ENCODE measurements at regions not wholly inside any gene's neighbourhood (a gene's known extent, or its start where the extent isn't known, plus 50 kb on each side); places are given as distances from the start of the nearest gene placed in this dataset.

DNA sequence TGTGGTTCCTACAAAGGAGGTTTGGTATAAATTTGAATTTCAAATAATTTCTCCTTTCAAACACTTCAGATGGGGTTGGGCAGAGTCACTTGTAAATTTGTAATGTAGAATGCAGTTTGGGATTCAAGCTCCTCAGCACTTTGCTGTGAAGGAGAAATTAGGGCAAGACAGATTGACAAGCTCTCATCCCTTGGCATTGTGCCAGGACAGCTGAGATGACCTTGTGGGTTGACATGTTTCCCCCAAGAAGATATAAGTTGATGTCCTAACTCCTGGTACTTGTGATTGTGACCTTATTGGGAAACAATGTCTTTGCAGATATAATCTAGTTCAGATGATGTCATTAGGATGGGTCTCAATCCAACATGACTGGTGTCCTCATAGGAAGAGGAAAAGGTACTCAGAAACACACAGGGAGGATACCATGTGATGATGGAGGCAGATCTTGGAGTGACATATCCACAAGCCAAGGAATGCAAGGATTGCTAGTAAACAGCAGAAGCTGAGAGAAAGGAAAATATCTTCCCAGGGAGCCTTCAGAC is 408.3 kb downstream of the MED10 start:
- no peaks in the 10 kb centered on the region for H3K4me1 Mint-ChIP-seq
- TF ChIP-seq, protein P1, sequence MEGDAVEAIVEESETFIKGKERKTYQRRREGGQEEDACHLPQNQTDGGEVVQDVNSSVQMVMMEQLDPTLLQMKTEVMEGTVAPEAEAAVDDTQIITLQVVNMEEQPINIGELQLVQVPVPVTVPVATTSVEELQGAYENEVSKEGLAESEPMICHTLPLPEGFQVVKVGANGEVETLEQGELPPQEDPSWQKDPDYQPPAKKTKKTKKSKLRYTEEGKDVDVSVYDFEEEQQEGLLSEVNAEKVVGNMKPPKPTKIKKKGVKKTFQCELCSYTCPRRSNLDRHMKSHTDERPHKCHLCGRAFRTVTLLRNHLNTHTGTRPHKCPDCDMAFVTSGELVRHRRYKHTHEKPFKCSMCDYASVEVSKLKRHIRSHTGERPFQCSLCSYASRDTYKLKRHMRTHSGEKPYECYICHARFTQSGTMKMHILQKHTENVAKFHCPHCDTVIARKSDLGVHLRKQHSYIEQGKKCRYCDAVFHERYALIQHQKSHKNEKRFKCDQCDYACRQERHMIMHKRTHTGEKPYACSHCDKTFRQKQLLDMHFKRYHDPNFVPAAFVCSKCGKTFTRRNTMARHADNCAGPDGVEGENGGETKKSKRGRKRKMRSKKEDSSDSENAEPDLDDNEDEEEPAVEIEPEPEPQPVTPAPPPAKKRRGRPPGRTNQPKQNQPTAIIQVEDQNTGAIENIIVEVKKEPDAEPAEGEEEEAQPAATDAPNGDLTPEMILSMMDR (conservative IDR thresholded peaks at IDR 0.05) = no peak
- H3K36me3 Mint-ChIP-seq (ENCODE audit: low read depth) = no peaks in the 10 kb centered on the region
- Histone ChIP-seq H3K4me3 (ENCODE audit: low read length) (no peak overlapping the region), H3K9me3 (ENCODE audit: control insufficient read depth, low read length) (no peaks in the 10 kb centered on the region), H3K36me3 (ENCODE audit: control insufficient read depth, insufficient read depth, low read length) (no peaks in the 10 kb centered on the region), H3K4me1 (ENCODE audit: control insufficient read depth, insufficient read depth, low read length) (no peaks in the 10 kb centered on the region), H3K27ac (ENCODE audit: low read depth, low read length) (no peak overlapping the region), H3K9ac (ENCODE audit: extremely low read depth, low read length, poor library complexity, severe bottlenecking) (no peak overlapping the region), H3K27me3 (ENCODE audit: control insufficient read depth, insufficient read depth, low read length, poor library complexity, severe bottlenecking) (no peaks in the 10 kb centered on the region)
- peaks cover 5% of the 10 kb centered on the region for H3K9me3 Mint-ChIP-seq
- H3K27me3 Mint-ChIP-seq (ENCODE audit: insufficient read depth) = no peaks in the 10 kb centered on the region
- no peak overlapping the region for H3K4me3 Mint-ChIP-seq
- H3K27ac Mint-ChIP-seq = no peak overlapping the region
- no peak for DNase-seq

DNA sequence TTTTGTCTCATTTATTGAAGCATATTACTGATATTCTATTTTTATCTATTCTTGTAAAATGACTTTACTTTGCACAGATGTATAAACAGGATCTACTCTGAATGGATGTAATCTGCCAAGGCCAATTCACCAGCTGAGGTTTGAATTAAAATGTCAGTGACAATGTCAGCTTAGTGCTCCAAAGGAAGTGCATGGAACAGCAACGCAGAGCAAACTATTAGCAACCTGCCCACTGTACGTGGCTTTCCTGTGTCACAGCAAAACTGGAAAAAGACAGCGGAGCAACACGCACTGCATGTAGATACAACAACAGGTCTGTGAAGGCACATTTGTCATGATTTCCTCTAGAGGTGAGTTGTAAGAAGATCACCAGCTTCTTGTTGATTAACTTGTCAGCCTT is 409.4 kb downstream of the MED10 start:
- Mint-ChIP-seq H3K4me1 (no peaks in the 10 kb centered on the region), H3K27me3 (ENCODE audit: insufficient read depth) (peaks cover 1% of the 10 kb centered on the region), H3K4me3 (no peak overlapping the region), H3K27ac (no peak overlapping the region), H3K9me3 (peaks cover 15% of the 10 kb centered on the region), H3K36me3 (ENCODE audit: low read depth) (no peaks in the 10 kb centered on the region)
- Histone ChIP-seq H3K9me3 (ENCODE audit: control insufficient read depth, low read length) (peaks cover 3% of the 10 kb centered on the region), H3K9ac (ENCODE audit: extremely low read depth, low read length, poor library complexity, severe bottlenecking) (no peak overlapping the region), H3K27ac (ENCODE audit: low read depth, low read length) (no peak overlapping the region), H3K36me3 (ENCODE audit: control insufficient read depth, insufficient read depth, low read length) (no peaks in the 10 kb centered on the region), H3K4me3 (ENCODE audit: low read length) (no peak overlapping the region), H3K4me1 (ENCODE audit: control insufficient read depth, insufficient read depth, low read length) (no peaks in the 10 kb centered on the region), H3K27me3 (ENCODE audit: control insufficient read depth, insufficient read depth, low read length, poor library complexity, severe bottlenecking) (no peaks in the 10 kb centered on the region)
- WGBS, 2 experiments (ENCODE audit: insufficient coverage in 1 of 2, insufficient read length in 1 of 2) = 94 to 100% methylated on average over 4 of the region's 4 CpGs
- no peak for DNase-seq
- TF ChIP-seq, protein P1 (conservative IDR thresholded peaks at IDR 0.05) = no peak

DNA sequence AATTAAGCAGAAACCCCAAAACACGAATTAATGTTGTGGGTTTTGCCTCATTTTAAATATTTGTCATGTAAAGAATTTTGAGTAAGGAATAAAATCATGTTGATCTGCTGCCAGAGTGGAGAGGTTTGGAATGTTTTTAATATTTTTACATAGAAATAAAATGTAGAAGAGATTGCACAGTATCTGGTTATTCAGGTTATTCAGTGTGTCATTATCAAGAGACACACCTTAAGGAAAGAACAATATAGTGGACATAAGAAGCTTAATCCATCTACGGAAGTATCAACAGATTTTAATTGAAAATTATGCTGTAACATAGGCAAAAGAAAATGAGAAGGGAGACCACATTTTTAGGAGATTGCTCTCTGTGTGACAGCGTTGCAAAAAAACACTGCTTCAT is 410.4 kb downstream of the MED10 start:
- Mint-ChIP-seq H3K27ac (no peak overlapping the region), H3K4me1 (no peaks in the 10 kb centered on the region), H3K27me3 (ENCODE audit: insufficient read depth) (peaks cover 1% of the 10 kb centered on the region), H3K4me3 (no peak overlapping the region), H3K36me3 (ENCODE audit: low read depth) (no peaks in the 10 kb centered on the region), H3K9me3 (peaks cover 20% of the 10 kb centered on the region)
- H3K27me3 ChIP-seq (ENCODE audit: control insufficient read depth, insufficient read depth, low read length, poor library complexity, severe bottlenecking) = no peaks in the 10 kb centered on the region
- H3K9me3 ChIP-seq (ENCODE audit: control insufficient read depth, low read length) = peaks cover 8% of the 10 kb centered on the region
- no peak overlapping the region for H3K4me3 ChIP-seq (ENCODE audit: low read length)
- DNase-seq = no peak
- WGBS, 2 experiments (ENCODE audit: insufficient coverage in 1 of 2, insufficient read length in 1 of 2) = 67 to 89% methylated on average over 1 to 3 of the region's 3 CpGs
- TF ChIP-seq, protein P1 (conservative IDR thresholded peaks at IDR 0.05) = no peak
- no peak overlapping the region for H3K27ac ChIP-seq (ENCODE audit: low read depth, low read length)
- H3K36me3 ChIP-seq (ENCODE audit: control insufficient read depth, insufficient read depth, low read length) = no peaks in the 10 kb centered on the region
- H3K9ac ChIP-seq (ENCODE audit: extremely low read depth, low read length, poor library complexity, severe bottlenecking) = no peak overlapping the region
- no peaks in the 10 kb centered on the region for H3K4me1 ChIP-seq (ENCODE audit: control insufficient read depth, insufficient read depth, low read length)
